ENCODE measurements at regions not wholly inside any gene's neighbourhood (a gene's known extent, or its start where the extent isn't known, plus 50 kb on each side); places are given as distances from the start of the nearest gene placed in this dataset.

DNA sequence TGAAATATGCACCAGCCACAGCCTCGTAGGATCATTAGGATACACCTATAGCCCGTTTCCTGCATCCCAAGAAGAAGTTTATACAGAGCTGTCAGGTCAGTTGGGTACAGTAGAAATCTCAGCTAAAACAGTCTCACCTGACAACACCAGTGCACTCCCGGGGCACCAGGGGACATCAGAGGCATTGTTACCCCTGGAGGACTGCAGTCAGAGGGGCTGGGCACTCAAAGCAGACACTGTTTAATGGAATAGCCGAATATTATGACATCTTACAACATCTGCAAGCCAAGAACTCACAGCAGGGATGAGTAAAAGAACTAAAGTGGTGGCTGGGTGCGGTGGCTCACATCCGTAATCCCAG, 93.0 kb upstream of the ID2 start:
- H3K27ac Mint-ChIP-seq = no peak overlapping the region; a peak in 1 of 7 replicates
- Histone ChIP-seq H2AK5ac (ENCODE audit: insufficient read length, low read length) (no peak overlapping the region), H4K91ac (ENCODE audit: insufficient read length, low read depth, low read length) (no peak overlapping the region), H4K5ac (ENCODE audit: insufficient read length, low read depth, low read length) (no peak overlapping the region), H2BK12ac (ENCODE audit: insufficient read length, low read depth, low read length) (no peak overlapping the region), H2BK5ac (ENCODE audit: insufficient read length, low read length) (no peak overlapping the region), H3K18ac (ENCODE audit: insufficient read length, low read depth, low read length) (no peak overlapping the region), H3K27me3 (ENCODE audit: insufficient read depth, low read length) (no peaks in the 10 kb centered on the region), H3K4ac (ENCODE audit: low read depth, low read length) (no peak overlapping the region), H3K9ac (ENCODE audit: extremely low read depth, insufficient read length, low read length) (no peak overlapping the region), H3K23me2 (ENCODE audit: insufficient read length, low read depth, low read length, poor library complexity, severe bottlenecking) (no peaks in the 10 kb centered on the region), H3K79me1 (ENCODE audit: insufficient read depth, low read depth, low read length, poor library complexity, severe bottlenecking) (no peaks in the 10 kb centered on the region), H4K8ac (replicated peaks; ENCODE audit: insufficient read length, low read depth, low read length) (no peak overlapping the region), H3K14ac (ENCODE audit: insufficient read depth, low read length) (no peak overlapping the region), H3K4me2 (ENCODE audit: insufficient read depth, insufficient read length, low read length) (no peak overlapping the region), H2BK120ac (ENCODE audit: low read depth, low read length, poor library complexity, severe bottlenecking) (no peak overlapping the region), H3K23ac (ENCODE audit: insufficient read length, low read depth, low read length) (no peak overlapping the region), H2AFZ (ENCODE audit: low read length) (no peak overlapping the region), H2BK15ac (ENCODE audit: low read depth, low read length) (no peak overlapping the region), H3K27ac (ENCODE audit: insufficient read length, low read depth, low read length) (no peak overlapping the region), H4K20me1 (ENCODE audit: control insufficient read depth, insufficient read depth, insufficient read length) (no peaks in the 10 kb centered on the region), H3K79me2 (ENCODE audit: insufficient read depth, low read length) (no peaks in the 10 kb centered on the region), H2BK20ac (ENCODE audit: low read depth, low read length, poor library complexity, severe bottlenecking) (no peak overlapping the region), H3T11ph (ENCODE audit: low read length) (no peak overlapping the region), H3K4me1 (ENCODE audit: insufficient read depth, low read length) (no peaks in the 10 kb centered on the region; the same call in 1 of the 2 replicates), H3K56ac (ENCODE audit: insufficient read length, low read depth, low read length) (no peak overlapping the region), H3K9me3 (ENCODE audit: control insufficient read depth, low read depth, low read length) (no peaks in the 10 kb centered on the region)
- no CpG with 5 or more reads among the region's 6 CpGs for WGBS (ENCODE audit: extremely low coverage, insufficient read length, low lambda C conversion rate)
- DNase-seq = no peak
- peaks cover 12 to 26% of the 10 kb centered on the region in 2 experiments for H3K4me1 Mint-ChIP-seq
- no peak overlapping the region for H3K4me3 Mint-ChIP-seq
- TF ChIP-seq, protein P1, sequence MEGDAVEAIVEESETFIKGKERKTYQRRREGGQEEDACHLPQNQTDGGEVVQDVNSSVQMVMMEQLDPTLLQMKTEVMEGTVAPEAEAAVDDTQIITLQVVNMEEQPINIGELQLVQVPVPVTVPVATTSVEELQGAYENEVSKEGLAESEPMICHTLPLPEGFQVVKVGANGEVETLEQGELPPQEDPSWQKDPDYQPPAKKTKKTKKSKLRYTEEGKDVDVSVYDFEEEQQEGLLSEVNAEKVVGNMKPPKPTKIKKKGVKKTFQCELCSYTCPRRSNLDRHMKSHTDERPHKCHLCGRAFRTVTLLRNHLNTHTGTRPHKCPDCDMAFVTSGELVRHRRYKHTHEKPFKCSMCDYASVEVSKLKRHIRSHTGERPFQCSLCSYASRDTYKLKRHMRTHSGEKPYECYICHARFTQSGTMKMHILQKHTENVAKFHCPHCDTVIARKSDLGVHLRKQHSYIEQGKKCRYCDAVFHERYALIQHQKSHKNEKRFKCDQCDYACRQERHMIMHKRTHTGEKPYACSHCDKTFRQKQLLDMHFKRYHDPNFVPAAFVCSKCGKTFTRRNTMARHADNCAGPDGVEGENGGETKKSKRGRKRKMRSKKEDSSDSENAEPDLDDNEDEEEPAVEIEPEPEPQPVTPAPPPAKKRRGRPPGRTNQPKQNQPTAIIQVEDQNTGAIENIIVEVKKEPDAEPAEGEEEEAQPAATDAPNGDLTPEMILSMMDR (conservative IDR thresholded peaks at IDR 0.05) = no peak
- no peaks in the 10 kb centered on the region; a peak in 2 of 7 replicates for H3K36me3 Mint-ChIP-seq (ENCODE audit: insufficient read depth in 1 of 3, low read depth in 3 of 3)
- peaks cover 14% of the 10 kb centered on the region for H3K27me3 Mint-ChIP-seq (ENCODE audit: low read depth)
- no peaks in the 10 kb centered on the region; a peak in 2 of 5 replicates for H3K9me3 Mint-ChIP-seq

Measured in H9 (cell line).